Adrenal gland (tissue), 9 donors: ENCODE measurements at regions not wholly inside any gene's neighbourhood (a gene's known extent, or its start where the extent isn't known, plus 50 kb on each side); places are given as distances from the start of the nearest gene placed in this dataset.

Source experiments
- DNase-seq, 7 donors: peaks; one replicate each; pipeline ENCODE4 v3.0.0-alpha.2; 2019 to 2020
- H3K27ac ChIP-seq, 5 donors: fragments of 200-600 bp; sonication (generic) in 4 of 5; 1 replicate in 3 of 5; 2 replicates in 2 of 5; pipeline versions ENCODE4 v1.5.1 to v1.8.0; 2016 to 2020; ENCODE audit warnings: mild to moderate bottlenecking in 1 of 5
- H3K27me3 ChIP-seq: fragments of 200-600 bp; 2 replicates; pipeline ENCODE4 v1.8.0; 2021
- H3K36me3 ChIP-seq, 2 donors: fragments of 200-600 bp; replicated peaks in 1 of 2; 1 replicate in 1 of 2; 2 replicates in 1 of 2; pipeline versions ENCODE4 v1.5.1 to v1.8.0; 2018 to 2022
- H3K4me1 ChIP-seq, 2 donors: fragments of 200-600 bp; replicated peaks in 1 of 2; 1 replicate in 1 of 2; 2 replicates in 1 of 2; pipeline versions ENCODE4 v1.5.1 to v1.8.0; 2018 to 2021
- H3K4me3 ChIP-seq, 4 donors: fragments of 200-600 bp; sonication (generic) in 3 of 4; one replicate each; pipeline ENCODE4 v1.5.1; 2016 to 2018
- H3K9me3 ChIP-seq, 3 donors: fragments of 200-600 bp; sonication (generic) in 1 of 3; replicated peaks in 1 of 3; 1 replicate in 2 of 3; 2 replicates in 1 of 3; pipeline versions ENCODE4 v1.5.1 to v1.8.0; 2016 to 2021
- CTCF ChIP-seq, 6 experiments: fragments of 450-650 bp in 4 of 6; fragments of 200-600 bp in 2 of 6; sonication (generic) in 1 of 6; IDR thresholded peaks; 1 replicate in 5 of 6; 2 replicates in 1 of 6; pipeline versions ENCODE4 v1.5.1 to v1.8.0; 2016 to 2021; ENCODE audit warnings: antibody characterized with exemption in 6 of 6, mild to moderate bottlenecking in 2 of 6, moderate library complexity in 1 of 6
- POLR2A ChIP-seq, 2 donors: fragments of 450-650 bp; IDR thresholded peaks; one replicate each; pipeline ENCODE4 v1.6.1; 2017; ENCODE audit warnings: antibody characterized with exemption in 2 of 2, mild to moderate bottlenecking in 2 of 2, moderate library complexity in 1 of 2
- WGBS, 4 donors: extraction: QIAGEN DNeasy Blood & Tissue Kit in 2 of 4; methylation state at CpG; one replicate each; pipeline versions ENCODE4 v1.1.5 to v1.1.7; 2013 to 2017; 5-methylcytosine and 5-hydroxymethylcytosine counted together
- intact Hi-C, 2 donors: fragments of 100-400 bp; cut with DNase I; formaldehyde crosslinking; loops; one replicate each; pipeline versions ENCODE4 v1.14.1 to v1.15.0; 2022 to 2023
- donor health status: healthy with polysubstance abuse.
- donor health status: Bipolar disorder and iron deficiency.
- donor health status: DM: yes; HTN: yes; CAD: no.
- donor health status: DM: no; HTN: no; CAD: no.
- donor health status: DM: no; HTN: no; CAD: no.

GRCh38 chr3:150346266-150346665, 61.8 kb upstream of the TSC22D2 start:
- no peaks in the 10 kb centered on the region for H3K27me3 ChIP-seq
- intact Hi-C loops, result no loop called here
- no peak overlapping the region for H3K27ac ChIP-seq
- no peak for DNase-seq
- no peaks in the 10 kb centered on the region for H3K36me3 ChIP-seq
- H3K4me1 ChIP-seq, result peaks cover 4 to 5% of the 10 kb centered on the region in 2 donors
- no peaks in the 10 kb centered on the region for H3K9me3 ChIP-seq
- TF ChIP-seq CTCF (IDR thresholded peaks at IDR 0.05) (no peak), POLR2A (IDR thresholded peaks at IDR 0.05) (no peak)
- no peak overlapping the region for H3K4me3 ChIP-seq
- 73 to 79% (median 78%) methylated on average over 6 of the region's 6 CpGs for WGBS, 4 donors

GRCh38 chr3:150345021-150345538, 63.0 kb upstream of the TSC22D2 start:
- 64 to 79% (median 71%) methylated on average over 8 to 10 of the region's 10 CpGs for WGBS, 4 donors
- TF ChIP-seq CTCF (IDR thresholded peaks at IDR 0.05) (no peak), POLR2A (IDR thresholded peaks at IDR 0.05) (no peak)
- intact Hi-C loops, result no loop called here

GRCh38 chr3:150344079-150344759, 63.9 kb upstream of the TSC22D2 start:
- Histone ChIP-seq H3K9me3 (no peaks in the 10 kb centered on the region), H3K4me3 (no peak overlapping the region), H3K36me3 (no peaks in the 10 kb centered on the region), H3K4me1 (peaks cover 4 to 5% of the 10 kb centered on the region in 2 donors), H3K27ac (no peak overlapping the region), H3K27me3 (no peaks in the 10 kb centered on the region)
- 50 to 62% (median 61%) methylated on average over 8 of the region's 8 CpGs for WGBS, 4 donors
- intact Hi-C loops, result no loop called here
- no peak for TF ChIP-seq CTCF (IDR thresholded peaks at IDR 0.05)
- no peak for TF ChIP-seq POLR2A (IDR thresholded peaks at IDR 0.05)
- no peak for DNase-seq

More at GRCh38 chr3:150345021-150345538, 63.0 kb upstream of the TSC22D2 start:
- Histone ChIP-seq H3K4me1 (peaks cover 4 to 5% of the 10 kb centered on the region in 2 donors), H3K27me3 (no peaks in the 10 kb centered on the region), H3K36me3 (no peaks in the 10 kb centered on the region), H3K4me3 (no peak overlapping the region), H3K27ac (no peak overlapping the region), H3K9me3 (no peaks in the 10 kb centered on the region)
- DNase-seq, result no peak

- no peaks in the 10 kb centered on the region for H3K27me3 ChIP-seq
- no peak overlapping the region for H3K27ac ChIP-seq
- H3K4me1 ChIP-seq, result no peaks in the 10 kb centered on the region
- no peak overlapping the region for H3K4me3 ChIP-seq
- TF ChIP-seq POLR2A (IDR thresholded peaks at IDR 0.05), result no peak
- TF ChIP-seq CTCF (IDR thresholded peaks at IDR 0.05), result no peak
- no peaks in the 10 kb centered on the region for H3K9me3 ChIP-seq
- 87 to 97% (median 89%) methylated on average over 2 of the region's 2 CpGs for WGBS, 4 donors
- no peak for DNase-seq
- intact Hi-C loops, result no loop called here
- no peaks in the 10 kb centered on the region for H3K36me3 ChIP-seq
These were observed 65.1 kb upstream of the TSC22D2 start for GRCh38 chr3:150342896-150343467.
